BLaER1 treated with 17β-estradiol and CSF1 and Interleukin-3, amounts not matched to agents 10 nM and 100 nM (cell line): ENCODE measurements at regions not wholly inside any gene's neighbourhood (a gene's known extent, or its start where the extent isn't known, plus 50 kb on each side); places are given as distances from the start of the nearest gene placed in this dataset.

Experiments
- H3K27ac ChIP-seq, 11 experiments: shearing (Covaris generic); formaldehyde crosslinking; 2 replicates each; pipeline ENCODE4 v1.8.1; 2022
- H3K27me3 ChIP-seq, 11 experiments: shearing (Covaris generic); formaldehyde crosslinking; 2 replicates each; pipeline ENCODE4 v1.8.1; 2022
- H3K36me3 ChIP-seq, 11 experiments: shearing (Covaris generic); formaldehyde crosslinking; 2 replicates each; pipeline ENCODE4 v1.8.1; 2022
- H3K4me1 ChIP-seq, 10 experiments: shearing (Covaris generic); formaldehyde crosslinking; 2 replicates each; pipeline ENCODE4 v1.8.1; 2022
- H3K4me2 ChIP-seq, 11 experiments: shearing (Covaris generic); formaldehyde crosslinking; 2 replicates each; pipeline ENCODE4 v1.8.1; 2022
- H3K4me3 ChIP-seq, 10 experiments: shearing (Covaris generic); formaldehyde crosslinking; 2 replicates each; pipeline ENCODE4 v1.8.1; 2022
- H3K9ac ChIP-seq, 11 experiments: shearing (Covaris generic); formaldehyde crosslinking; 2 replicates each; pipeline ENCODE4 v1.8.1; 2022
- H3K9me3 ChIP-seq, 11 experiments: shearing (Covaris generic); formaldehyde crosslinking; replicated peaks in 1 of 11; 2 replicates each; pipeline ENCODE4 v1.8.1; 2022
- H4K20me1 ChIP-seq, 11 experiments: shearing (Covaris generic); formaldehyde crosslinking; 2 replicates each; pipeline ENCODE4 v1.8.1; 2022
- Cebpa-rat ChIP-seq, 11 experiments: shearing (Covaris generic); IDR thresholded peaks; 2 replicates each; pipeline ENCODE4 v1.8.1; 2022

DNA sequence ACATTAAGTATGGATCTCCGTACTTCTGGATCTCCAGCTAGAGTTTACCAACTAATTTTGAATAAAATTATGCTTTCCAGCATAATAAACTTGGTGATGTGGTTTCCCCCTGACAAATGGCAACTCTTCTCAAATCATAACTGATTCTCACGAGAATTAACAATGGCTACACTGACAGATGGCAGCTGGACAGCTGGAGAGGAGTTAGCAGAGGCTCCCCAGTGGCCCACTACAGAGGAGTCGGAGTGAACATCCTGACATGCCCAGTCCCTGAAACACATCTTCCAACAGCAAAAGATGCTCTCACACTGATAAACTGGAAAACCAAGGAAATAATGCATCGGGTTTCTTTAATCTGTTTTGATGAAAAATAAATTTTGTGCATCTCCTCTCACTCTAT is 239.6 kb downstream of the MAN2A1 start:
- no peak overlapping the region for H3K4me3 ChIP-seq
- no peaks in the 10 kb centered on the region for H3K27me3 ChIP-seq
- H4K20me1 ChIP-seq, result no peaks in the 10 kb centered on the region
- TF ChIP-seq Cebpa-rat (IDR thresholded peaks at IDR 0.05), result no peak
- no peaks in the 10 kb centered on the region for H3K4me1 ChIP-seq
- no peaks in the 10 kb centered on the region for H3K9me3 ChIP-seq
- H3K36me3 ChIP-seq, result no peaks in the 10 kb centered on the region
- no peak overlapping the region for H3K27ac ChIP-seq
- no peak overlapping the region for H3K4me2 ChIP-seq
- H3K9ac ChIP-seq, result no peak overlapping the region

DNA sequence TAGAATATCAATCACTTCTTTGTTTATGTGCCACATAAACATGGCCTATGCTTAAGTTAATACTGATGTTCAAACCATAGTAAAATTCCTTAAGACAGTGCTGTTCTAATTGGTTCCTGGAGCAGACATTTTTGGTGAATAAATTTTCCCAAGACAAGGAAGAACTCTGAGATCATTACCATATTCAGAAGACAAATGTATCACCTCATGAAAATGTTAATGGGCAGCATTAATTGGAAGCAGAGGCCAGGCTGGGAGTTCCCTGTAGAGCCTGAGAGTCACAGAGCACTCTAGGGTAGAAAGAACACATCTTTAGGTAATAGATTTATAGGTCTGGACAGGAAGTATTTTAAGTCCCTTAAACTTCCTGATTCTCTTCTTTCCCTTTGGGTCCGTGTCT is 240.2 kb downstream of the MAN2A1 start:
- Histone ChIP-seq H3K9ac (no peak overlapping the region), H3K4me2 (no peak overlapping the region), H3K27ac (no peak overlapping the region), H3K4me1 (no peaks in the 10 kb centered on the region), H3K36me3 (no peaks in the 10 kb centered on the region), H4K20me1 (no peaks in the 10 kb centered on the region), H3K27me3 (no peaks in the 10 kb centered on the region), H3K4me3 (no peak overlapping the region), H3K9me3 (no peaks in the 10 kb centered on the region)
- TF ChIP-seq Cebpa-rat (IDR thresholded peaks at IDR 0.05), result no peak

DNA sequence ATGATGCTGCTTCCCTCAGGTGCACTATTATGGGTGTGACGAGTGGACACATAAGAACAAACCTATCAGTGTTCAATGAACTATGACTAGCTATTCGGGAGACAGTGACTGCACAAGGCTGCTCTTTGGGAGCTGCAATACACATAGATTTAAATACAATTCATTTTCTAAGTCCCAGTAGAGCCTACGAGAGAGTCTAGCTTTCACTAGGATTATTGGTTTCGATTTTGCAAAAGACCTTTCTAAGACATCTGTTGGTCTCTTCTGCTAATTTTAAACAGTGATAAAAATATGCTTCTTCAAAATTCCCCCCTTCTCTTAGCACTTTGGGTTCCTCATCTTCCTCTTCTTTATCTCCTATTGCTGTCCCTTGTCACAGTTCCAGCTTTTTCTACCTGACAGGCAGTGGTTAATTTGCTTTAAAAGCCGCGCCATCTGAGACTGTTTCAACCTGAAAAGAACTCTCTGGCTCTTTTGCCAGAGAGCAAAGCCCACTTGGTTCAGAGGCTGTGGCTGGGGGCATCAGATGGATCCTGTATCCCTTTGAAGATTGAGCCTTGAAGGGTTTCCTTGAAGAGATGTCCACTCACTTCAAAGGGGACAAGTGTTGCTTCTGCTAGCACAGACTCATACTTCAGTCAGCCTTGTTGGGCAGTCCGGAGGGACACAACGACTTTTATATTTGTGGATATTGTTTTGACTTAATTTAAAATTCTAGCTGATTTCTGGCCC is 241.5 kb downstream of the MAN2A1 start:
- H3K4me3 ChIP-seq, result no peak overlapping the region
- H3K9me3 ChIP-seq, result no peaks in the 10 kb centered on the region
- H3K27ac ChIP-seq, result no peak overlapping the region
- H4K20me1 ChIP-seq, result no peaks in the 10 kb centered on the region
- H3K4me1 ChIP-seq, result peaks cover 0 to 3% (median 0%) of the 10 kb centered on the region in 10 experiments; a peak in 1 of 20 replicates
- H3K9ac ChIP-seq, result no peak overlapping the region
- no peaks in the 10 kb centered on the region for H3K36me3 ChIP-seq
- TF ChIP-seq Cebpa-rat (IDR thresholded peaks at IDR 0.05), result no peak
- no peak overlapping the region for H3K4me2 ChIP-seq
- no peaks in the 10 kb centered on the region for H3K27me3 ChIP-seq

GRCh38 chr5:109935833-109936490 is 246.2 kb downstream of the MAN2A1 start:
- H3K36me3 ChIP-seq, result no peaks in the 10 kb centered on the region
- no peak overlapping the region; a peak in 1 of 22 replicates for H3K4me2 ChIP-seq
- peaks cover 0 to 4% (median 0%) of the 10 kb centered on the region in 10 experiments; a peak in 1 of 20 replicates for H3K4me1 ChIP-seq
- H3K27me3 ChIP-seq, result no peaks in the 10 kb centered on the region
- no peak overlapping the region for H3K27ac ChIP-seq
- H4K20me1 ChIP-seq, result no peaks in the 10 kb centered on the region
- TF ChIP-seq Cebpa-rat (IDR thresholded peaks at IDR 0.05), result no peak
- H3K9me3 ChIP-seq, result peaks cover 12 to 21% (median 14%) of the 10 kb centered on the region in 11 experiments; a peak in 21 of 22 replicates
- no peak overlapping the region for H3K9ac ChIP-seq
- H3K4me3 ChIP-seq, result no peak overlapping the region

GRCh38 chr5:109936996-109937395 is 247.3 kb downstream of the MAN2A1 start:
- Histone ChIP-seq H3K9me3 (peaks cover 13 to 23% (median 17%) of the 10 kb centered on the region in 11 experiments; a peak in 21 of 22 replicates), H3K9ac (no peak overlapping the region), H3K27me3 (no peaks in the 10 kb centered on the region), H3K36me3 (no peaks in the 10 kb centered on the region), H3K4me2 (no peak overlapping the region), H3K27ac (no peak overlapping the region), H4K20me1 (no peaks in the 10 kb centered on the region), H3K4me3 (no peak overlapping the region), H3K4me1 (peaks cover 0 to 4% (median 0%) of the 10 kb centered on the region in 10 experiments; a peak in 1 of 20 replicates)
- TF ChIP-seq Cebpa-rat (IDR thresholded peaks at IDR 0.05), result no peak

DNA sequence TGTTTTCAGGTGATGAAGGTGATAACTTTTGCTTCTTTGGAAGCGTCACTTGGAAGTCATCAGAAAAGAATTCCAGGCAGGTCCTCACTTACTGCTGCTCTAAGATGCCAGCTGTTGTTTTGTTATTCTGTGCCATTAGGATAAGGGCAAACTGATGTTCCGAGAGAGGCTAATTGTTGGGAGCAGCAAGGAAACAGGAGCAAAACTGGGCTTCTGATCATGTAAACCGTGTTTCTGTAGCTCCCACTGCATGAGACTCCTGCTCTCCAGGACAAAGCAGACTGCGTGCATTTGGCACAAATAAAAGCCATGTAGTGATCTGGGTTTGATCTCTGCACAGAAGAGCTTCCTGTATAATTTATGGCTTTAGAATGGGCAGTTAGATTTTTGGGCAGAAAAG is 248.2 kb downstream of the MAN2A1 start:
- H3K27ac ChIP-seq, result no peak overlapping the region
- TF ChIP-seq Cebpa-rat (IDR thresholded peaks at IDR 0.05), result no peak
- no peak overlapping the region for H3K4me2 ChIP-seq
- no peaks in the 10 kb centered on the region for H4K20me1 ChIP-seq
- H3K9me3 ChIP-seq, result peaks cover 13 to 23% (median 17%) of the 10 kb centered on the region in 11 experiments; a peak in 21 of 22 replicates
- H3K4me3 ChIP-seq, result no peak overlapping the region
- H3K36me3 ChIP-seq, result no peaks in the 10 kb centered on the region
- no peaks in the 10 kb centered on the region for H3K27me3 ChIP-seq
- H3K4me1 ChIP-seq, result peaks cover 0 to 4% (median 0%) of the 10 kb centered on the region in 10 experiments; a peak in 1 of 20 replicates
- H3K9ac ChIP-seq, result no peak overlapping the region

- H3K9me3 ChIP-seq, result peaks cover 13 to 23% (median 17%) of the 10 kb centered on the region in 11 experiments; a peak in 21 of 22 replicates
- H3K27ac ChIP-seq, result no peak overlapping the region
- H4K20me1 ChIP-seq, result no peaks in the 10 kb centered on the region
- peaks cover 0 to 4% (median 0%) of the 10 kb centered on the region in 10 experiments; a peak in 1 of 20 replicates for H3K4me1 ChIP-seq
- no peak overlapping the region for H3K9ac ChIP-seq
- H3K27me3 ChIP-seq, result no peaks in the 10 kb centered on the region
- H3K36me3 ChIP-seq, result no peaks in the 10 kb centered on the region
- H3K4me2 ChIP-seq, result no peak overlapping the region
- no peak for TF ChIP-seq Cebpa-rat (IDR thresholded peaks at IDR 0.05)
- H3K4me3 ChIP-seq, result no peak overlapping the region
Measured at GRCh38 chr5:109938453-109938852, 248.7 kb downstream of the MAN2A1 start.

DNA sequence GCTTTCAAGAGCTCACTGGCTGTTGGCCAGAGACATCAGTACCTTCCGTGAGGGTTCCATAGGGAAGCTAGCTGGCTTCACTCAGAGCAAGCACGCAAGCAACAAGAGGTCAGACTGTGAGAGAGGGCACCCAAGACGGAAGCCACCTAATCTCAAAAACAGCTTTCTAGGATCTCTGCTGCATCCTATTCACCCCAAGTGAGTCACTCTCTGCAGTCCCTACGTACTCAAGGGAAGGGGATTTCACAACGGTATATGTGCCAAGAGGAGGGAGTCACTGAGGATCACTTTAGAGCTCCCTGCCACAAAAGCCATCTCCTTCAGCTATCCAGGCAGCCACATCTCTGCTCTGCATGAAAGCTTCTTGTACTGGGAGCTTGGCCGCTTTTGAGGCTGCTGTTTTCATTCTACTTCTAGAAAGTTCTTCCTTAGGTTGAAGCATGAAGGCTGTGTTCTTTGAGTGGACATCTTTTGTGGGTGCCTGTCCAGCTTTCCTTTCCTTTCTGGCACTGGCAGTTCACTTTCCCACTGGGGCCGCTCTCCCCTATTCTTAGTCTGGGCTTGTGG is 249.5 kb downstream of the MAN2A1 start:
- Histone ChIP-seq H3K27ac (no peak overlapping the region), H3K4me1 (peaks cover 0 to 4% (median 0%) of the 10 kb centered on the region in 10 experiments; a peak in 2 of 20 replicates), H3K27me3 (no peaks in the 10 kb centered on the region), H3K4me3 (no peak overlapping the region), H3K9me3 (peaks cover 13 to 23% (median 17%) of the 10 kb centered on the region in 11 experiments; a peak in 21 of 22 replicates), H3K36me3 (no peaks in the 10 kb centered on the region), H4K20me1 (no peaks in the 10 kb centered on the region), H3K4me2 (no peak overlapping the region), H3K9ac (no peak overlapping the region)
- no peak for TF ChIP-seq Cebpa-rat (IDR thresholded peaks at IDR 0.05)

DNA sequence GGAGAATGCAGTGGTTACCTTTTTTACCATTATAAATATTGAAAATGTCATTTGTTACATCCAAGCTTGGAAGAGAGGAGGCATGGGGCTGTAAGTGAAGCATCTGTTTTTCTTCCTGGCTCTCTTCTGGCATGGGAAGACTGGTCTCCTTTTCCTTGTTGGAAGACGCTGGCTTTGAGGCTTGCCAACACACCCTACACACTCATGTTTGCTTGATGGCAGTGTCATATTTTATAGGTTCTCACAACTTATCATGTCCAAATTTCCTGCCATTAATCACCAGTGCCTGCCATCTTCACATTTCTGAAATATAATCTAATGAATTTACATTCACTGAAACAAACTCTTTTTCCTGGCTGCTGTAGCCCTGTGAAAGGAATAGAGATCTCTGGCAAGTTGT is 252.9 kb downstream of the MAN2A1 start:
- Histone ChIP-seq H3K9me3 (peaks cover 13 to 23% (median 17%) of the 10 kb centered on the region in 11 experiments; a peak in 21 of 22 replicates), H3K4me3 (no peak overlapping the region), H3K27ac (no peak overlapping the region), H3K4me1 (peaks cover 0 to 5% (median 0%) of the 10 kb centered on the region in 10 experiments; a peak in 1 of 20 replicates), H3K9ac (no peak overlapping the region), H4K20me1 (no peaks in the 10 kb centered on the region), H3K4me2 (no peak overlapping the region), H3K36me3 (no peaks in the 10 kb centered on the region), H3K27me3 (no peaks in the 10 kb centered on the region)
- TF ChIP-seq Cebpa-rat (IDR thresholded peaks at IDR 0.05), result no peak
